ENCODE measurements at regions not wholly inside any gene's neighbourhood (a gene's known extent, or its start where the extent isn't known, plus 50 kb on each side); places are given as distances from the start of the nearest gene placed in this dataset.

DNA sequence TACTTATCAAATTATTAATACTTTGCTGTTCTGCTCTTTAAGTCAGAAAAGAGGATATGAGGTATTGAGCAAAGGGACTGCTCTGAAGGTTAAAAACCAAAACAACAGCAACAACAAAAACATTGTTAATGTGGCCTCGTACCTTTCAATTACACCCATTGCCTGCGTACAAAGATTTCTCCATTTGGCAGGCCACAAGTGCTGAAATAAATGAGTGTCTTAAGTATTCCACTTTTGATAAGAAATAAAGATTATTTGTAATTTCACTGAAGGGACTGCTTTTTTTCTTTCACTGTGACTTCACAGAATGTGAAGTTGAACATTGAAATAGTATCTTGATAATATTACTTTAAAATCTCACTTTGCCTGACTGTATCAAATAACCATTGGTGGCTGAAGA, 163.2 kb upstream of the MRPS30 start:
- no peaks in the 10 kb centered on the region for H4K20me1 ChIP-seq (replicated peaks in 1 of 2; ENCODE audit: control insufficient read depth in 1 of 2, insufficient read depth in 2 of 2, low read length in 2 of 2)

More for the DNA sequence above, 163.2 kb upstream of the MRPS30 start:
- no peak overlapping the region for H3K56ac ChIP-seq (replicated peaks; ENCODE audit: insufficient read length, low read depth, low read length)
- H3K4me3 ChIP-seq (ENCODE audit: extremely low read depth in 1 of 4, insufficient read depth in 2 of 4, low read depth in 3 of 4, low read length in 4 of 4): no peak overlapping the region
- no peak overlapping the region for H4K91ac ChIP-seq (replicated peaks; ENCODE audit: insufficient read length, low read length)
- CTCF ChIA-PET (ENCODE audit: partially characterized antibody): no interaction called here
- POLR2A ChIA-PET (ENCODE audit: partially characterized antibody): no interaction called here
- no peak overlapping the region for H3K9ac ChIP-seq (replicated peaks in 1 of 4; ENCODE audit: extremely low read depth in 1 of 4, low read depth in 3 of 4, low read length in 3 of 4)
- H2BK20ac ChIP-seq (ENCODE audit: low read length): no peak overlapping the region
- no peak overlapping the region for H3K4ac ChIP-seq (replicated peaks; ENCODE audit: insufficient read length, low read depth, low read length)
- TF ChIP-seq EP300 (IDR thresholded peaks at IDR 0.05; ENCODE audit: borderline replicate concordance in 1 of 2, low read depth in 2 of 2, low read length in 2 of 2): no peak
- no peak for TF ChIP-seq KDM5A (IDR thresholded peaks at IDR 0.05; ENCODE audit: low read length)
- no peak for TF ChIP-seq SP1 (IDR thresholded peaks at IDR 0.05; ENCODE audit: low read depth, low read length)
- H4K5ac ChIP-seq (ENCODE audit: insufficient read length, low read depth, low read length): no peak overlapping the region
- H3K36me3 ChIP-seq (ENCODE audit: control insufficient read depth in 2 of 4, insufficient read depth in 4 of 4, low read length in 3 of 4): no peaks in the 10 kb centered on the region
- no peak overlapping the region for H3K23ac ChIP-seq (ENCODE audit: insufficient read length)
- no peak for FAIRE-seq
- no peaks in the 10 kb centered on the region for H3K9me3 ChIP-seq (ENCODE audit: insufficient read depth in 2 of 2, low read depth in 1 of 2, low read length in 1 of 2)
- 90% methylated on average over 2 of the region's 2 CpGs; no CpG with 5 or more reads in 1 of the 2 experiments for WGBS, 2 experiments (ENCODE audit: extremely low coverage in 1 of 2, insufficient coverage in 1 of 2, insufficient read length in 1 of 2, insufficient replicate concordance in 2 of 2, low coverage in 1 of 2, low lambda C conversion rate in 2 of 2, missing lambda C conversion rate in 1 of 2)
- no peak for DNase-seq (ENCODE audit: low read depth in 1 of 2, low spot score in 2 of 2)
- no peak overlapping the region for H4K8ac ChIP-seq (ENCODE audit: extremely low read depth, insufficient read depth, low read length)
- H3K4me1 ChIP-seq (replicated peaks in 1 of 4; ENCODE audit: control insufficient read depth in 3 of 4, insufficient read depth in 4 of 4, low read length in 3 of 4): no peaks in the 10 kb centered on the region
- H2BK5ac ChIP-seq (ENCODE audit: low read depth, low read length): no peak overlapping the region
- H3K14ac ChIP-seq (ENCODE audit: insufficient read length): no peak overlapping the region
- no peaks in the 10 kb centered on the region for H3K79me2 ChIP-seq (ENCODE audit: control insufficient read depth in 1 of 2, insufficient read depth in 2 of 2, low read length in 2 of 2)
- H3K27me3 ChIP-seq (replicated peaks in 1 of 4; ENCODE audit: control insufficient read depth in 3 of 4, extremely low read depth in 1 of 4, insufficient read depth in 3 of 4, low read length in 3 of 4): no peaks in the 10 kb centered on the region
- no peak overlapping the region for H2BK120ac ChIP-seq (replicated peaks; ENCODE audit: low read depth, low read length)
- H2BK12ac ChIP-seq (ENCODE audit: low read depth, low read length): no peak overlapping the region
- no peak overlapping the region for H3K18ac ChIP-seq (ENCODE audit: extremely low read depth, low read length)
- H3K23me2 ChIP-seq (ENCODE audit: low read depth, low read length): no peaks in the 10 kb centered on the region
- H3K79me1 ChIP-seq (ENCODE audit: low read depth, low read length): no peaks in the 10 kb centered on the region
- H2AK5ac ChIP-seq (ENCODE audit: low read depth, low read length): no peak overlapping the region
- H2AFZ ChIP-seq (ENCODE audit: low read length): no peak overlapping the region
- H3K27ac ChIP-seq (ENCODE audit: low read depth, low read length): no peak overlapping the region
- H2BK15ac ChIP-seq (ENCODE audit: low read length): no peak overlapping the region
- no peak overlapping the region for H3K4me2 ChIP-seq (ENCODE audit: insufficient read depth in 1 of 2, low read depth in 2 of 2, low read length in 2 of 2)

Measured in H1 (cell line).